Activated naive CD4-positive, alpha-beta T cell treated with Interleukin-2 at 50 U/mL for 16 hours (primary cell): ENCODE measurements at regions not wholly inside any gene's neighbourhood (a gene's known extent, or its start where the extent isn't known, plus 50 kb on each side); places are given as distances from the start of the nearest gene placed in this dataset.

Experiments
- DNase-seq: peaks from one replicate; pipeline ENCODE4 v3.0.0-alpha.2; 2020

DNA sequence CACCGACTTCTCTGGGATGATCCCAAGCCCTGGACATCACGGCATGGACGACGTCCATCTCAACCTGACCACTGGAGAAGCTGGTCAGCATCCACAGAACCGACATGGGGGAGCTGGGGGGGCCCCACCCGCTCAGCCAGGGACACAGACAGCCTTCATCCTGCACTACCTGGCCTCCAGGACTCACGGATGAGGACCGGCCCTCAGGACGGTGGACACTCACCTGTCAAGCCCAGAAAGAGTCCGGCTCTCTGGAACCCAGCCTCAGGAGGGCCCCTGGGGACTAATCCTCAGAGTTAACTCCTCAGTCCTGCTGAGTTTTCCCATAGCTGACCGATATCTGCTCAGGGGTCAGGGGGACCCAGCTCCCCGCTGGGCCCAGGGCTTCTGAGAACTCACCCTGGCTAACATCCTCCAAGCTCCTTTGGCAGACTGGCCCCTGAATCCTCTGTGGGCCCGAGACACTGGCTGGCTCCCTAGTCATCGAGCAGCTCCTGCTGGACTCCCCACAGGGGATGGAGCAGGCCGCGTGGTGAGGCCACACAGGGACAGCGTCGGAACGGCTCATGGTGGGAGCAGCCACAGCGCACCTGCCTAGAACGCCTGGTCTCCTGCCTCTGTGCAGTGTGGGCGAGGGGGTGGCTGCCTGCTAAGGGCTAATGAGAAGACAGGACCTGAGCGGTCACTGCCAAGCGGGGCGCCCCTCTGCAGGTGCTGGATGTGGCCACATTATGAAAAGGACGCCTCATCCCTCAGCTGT, 649.2 kb downstream of the BRD1 start:
- no peak for DNase-seq

DNA sequence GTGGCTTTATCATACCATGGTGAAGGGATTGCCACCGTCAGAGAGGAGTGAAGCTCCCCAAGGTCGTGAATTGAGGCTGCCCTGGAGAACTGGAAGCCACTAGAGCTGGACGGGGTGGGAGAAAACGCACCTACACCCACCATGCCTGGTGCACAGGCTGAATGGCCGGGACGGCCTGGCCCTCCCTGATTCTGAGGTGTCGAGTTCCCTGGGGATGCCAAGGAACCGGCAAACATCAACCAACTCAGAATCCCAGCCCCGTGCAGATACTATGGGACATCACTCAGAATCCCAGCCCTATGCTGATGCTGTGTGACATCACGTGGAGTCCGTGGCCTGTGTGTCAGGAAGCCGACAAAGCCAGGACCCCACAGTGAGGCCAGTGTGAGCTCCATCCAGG, 650.0 kb downstream of the BRD1 start:
- no peak for DNase-seq

DNA sequence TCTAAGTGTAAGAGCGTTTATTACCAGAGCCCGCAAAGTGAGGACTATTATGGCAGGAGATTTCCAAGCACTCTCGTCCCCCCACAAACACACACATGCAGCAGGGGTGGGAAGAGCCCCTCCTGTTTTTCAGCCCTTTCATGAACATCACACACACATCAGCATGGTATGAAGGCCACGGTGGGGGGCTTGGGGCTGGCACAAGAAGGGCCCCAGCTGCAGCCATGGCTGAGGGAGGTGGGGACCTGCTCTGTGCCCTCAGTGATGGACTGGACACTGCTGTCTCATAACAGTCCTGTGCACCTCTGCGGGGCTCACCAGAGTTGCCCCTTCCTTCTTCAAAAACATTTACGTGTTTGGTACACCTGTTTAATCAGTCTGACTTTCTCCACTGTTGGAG, 650.7 kb downstream of the BRD1 start:
- DNase-seq, result no peak

DNA sequence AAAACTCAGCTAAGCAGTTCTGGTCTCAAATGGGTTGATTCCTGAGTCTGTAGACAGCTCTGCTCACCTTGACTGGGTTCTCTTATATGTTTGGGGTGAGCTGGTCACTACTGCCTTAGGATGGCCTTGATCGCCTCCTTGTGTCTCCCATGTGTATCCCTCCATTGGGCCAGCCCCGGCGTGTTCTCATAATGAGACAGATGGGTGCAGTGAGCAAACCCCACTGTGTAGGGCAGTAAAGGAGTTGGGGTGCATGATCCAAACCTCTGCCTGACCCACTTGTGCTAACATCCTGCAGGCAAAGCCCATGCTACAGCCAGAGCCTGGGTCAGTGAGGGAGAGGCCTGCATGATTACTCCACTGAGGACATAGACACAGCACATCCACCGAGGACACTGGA, 657.6 kb downstream of the BRD1 start:
- DNase-seq, result no peak

DNA sequence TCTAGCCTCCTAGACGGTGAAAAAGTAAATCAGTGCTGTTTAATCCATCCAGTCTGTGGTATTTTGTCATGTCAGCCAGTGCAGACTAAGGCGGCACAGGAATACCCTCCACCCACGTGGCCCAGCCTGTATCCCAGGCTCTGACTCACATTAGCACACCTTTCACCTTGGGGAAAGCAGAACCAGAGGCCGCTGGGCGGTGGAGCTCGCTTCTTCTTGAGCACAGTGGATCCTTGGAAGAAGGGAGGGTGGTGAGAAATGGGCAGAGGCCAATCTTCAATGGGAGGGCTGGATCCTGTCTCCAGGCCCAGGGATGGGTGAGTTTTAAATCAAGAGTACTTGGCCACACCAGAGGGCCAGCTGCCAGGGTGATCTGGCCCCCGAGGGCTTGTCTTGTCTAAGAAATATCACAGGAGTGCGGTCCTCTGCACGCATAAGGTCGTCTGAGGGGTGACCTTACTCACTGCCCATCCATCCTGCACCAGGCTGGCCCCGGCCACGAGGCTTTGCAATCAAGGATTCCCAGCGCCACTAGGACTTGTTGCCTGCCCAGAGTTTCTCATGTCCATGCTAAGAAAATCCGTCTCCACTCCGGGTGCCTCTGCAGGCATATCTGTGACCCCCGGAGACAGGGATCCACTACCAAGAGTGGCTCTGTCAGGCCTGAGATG, 658.5 kb downstream of the BRD1 start:
- DNase-seq, result no peak

DNA sequence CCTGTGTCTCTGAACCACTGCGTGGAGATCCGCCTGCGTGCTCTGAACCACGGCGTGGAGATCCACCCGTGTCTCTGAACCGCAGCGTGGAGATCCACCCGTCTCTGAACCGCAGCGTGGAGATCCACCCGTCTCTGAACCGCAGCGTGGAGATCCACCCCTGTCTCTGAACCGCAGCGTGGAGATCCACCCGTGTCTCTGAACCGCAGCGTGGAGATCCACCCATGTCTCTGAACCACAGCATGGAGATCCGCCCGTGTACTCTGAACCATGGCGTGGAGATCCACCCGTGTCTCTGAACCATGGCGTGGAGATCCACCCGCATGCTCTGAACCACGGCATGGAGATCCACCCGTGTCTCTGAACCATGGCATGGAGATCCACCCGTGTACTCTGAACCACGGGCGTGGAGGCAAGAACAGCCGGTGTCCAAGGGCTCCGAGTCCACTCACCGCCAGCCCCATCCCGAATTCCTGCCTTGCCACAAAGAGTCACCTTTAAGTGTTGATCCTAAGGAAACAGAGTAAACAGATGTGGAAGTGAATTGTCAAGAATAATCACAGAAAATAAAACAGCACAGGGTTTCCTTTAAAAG, 659.4 kb downstream of the BRD1 start:
- no peak for DNase-seq

DNA sequence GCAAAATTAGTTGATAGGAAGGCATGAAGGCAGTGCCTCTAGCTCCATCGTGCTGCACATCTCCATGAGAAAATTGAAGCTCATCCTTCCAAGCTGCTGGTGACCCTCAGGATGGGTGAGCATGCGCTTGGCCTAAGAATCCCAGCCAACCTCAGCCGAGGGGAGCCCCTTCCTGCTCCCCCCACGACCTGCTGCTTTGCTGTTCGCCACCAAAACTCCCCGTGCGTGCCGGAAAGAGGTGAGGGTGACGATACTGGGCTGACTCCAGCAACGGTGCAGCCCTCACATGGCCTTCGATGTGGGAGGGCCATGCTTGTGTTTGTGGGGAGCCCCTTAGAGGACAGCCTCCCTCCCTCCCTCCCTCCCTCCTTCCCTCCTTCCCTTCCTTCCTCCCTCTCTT, 660.9 kb downstream of the BRD1 start:
- DNase-seq, result no peak

DNA sequence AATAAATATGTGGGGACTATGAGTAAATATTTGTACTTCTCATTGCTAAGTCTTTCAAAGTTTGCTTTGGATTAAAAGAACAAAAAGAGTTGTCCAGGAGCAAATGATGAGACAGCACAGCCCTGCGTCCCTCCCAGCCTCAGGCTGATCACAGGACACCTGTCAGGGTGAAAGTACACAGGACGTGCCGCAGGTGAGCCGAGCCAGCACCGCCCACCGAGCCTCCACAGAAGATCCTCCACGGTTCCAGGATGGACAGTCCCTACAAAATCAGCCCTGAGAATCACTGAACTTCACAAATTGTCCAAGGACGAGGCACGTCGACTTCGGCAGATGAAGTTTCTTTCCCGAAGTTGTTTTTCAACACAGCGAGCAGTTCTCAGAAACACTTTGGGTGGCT, 661.5 kb downstream of the BRD1 start:
- DNase-seq, result no peak

DNA sequence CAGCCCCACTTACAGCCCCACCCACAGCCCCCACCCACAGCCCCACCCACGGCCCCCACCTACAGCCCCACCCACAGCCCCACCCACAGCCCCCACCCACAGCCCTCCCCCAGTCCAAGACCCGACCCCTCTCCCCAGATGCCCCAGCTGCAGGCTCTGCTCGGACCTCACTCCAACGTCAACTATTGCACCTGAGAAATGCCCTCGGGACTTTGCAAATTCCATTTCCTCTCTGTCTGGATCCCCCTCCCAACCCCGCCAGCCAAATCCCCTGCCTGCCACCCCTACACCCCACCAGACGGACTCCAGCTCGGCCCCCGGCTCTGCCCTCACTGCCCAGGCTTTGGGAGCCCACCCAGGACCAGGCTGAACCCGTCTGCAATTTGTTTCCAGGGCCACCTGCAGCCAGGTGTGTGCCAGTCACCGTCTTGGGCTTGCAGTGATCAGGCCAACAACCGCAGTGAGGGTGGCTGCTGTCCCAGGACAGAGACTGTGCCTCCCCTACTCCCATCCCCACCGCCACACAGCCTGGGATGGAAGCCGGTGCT, 662.8 kb downstream of the BRD1 start:
- no peak for DNase-seq

DNA sequence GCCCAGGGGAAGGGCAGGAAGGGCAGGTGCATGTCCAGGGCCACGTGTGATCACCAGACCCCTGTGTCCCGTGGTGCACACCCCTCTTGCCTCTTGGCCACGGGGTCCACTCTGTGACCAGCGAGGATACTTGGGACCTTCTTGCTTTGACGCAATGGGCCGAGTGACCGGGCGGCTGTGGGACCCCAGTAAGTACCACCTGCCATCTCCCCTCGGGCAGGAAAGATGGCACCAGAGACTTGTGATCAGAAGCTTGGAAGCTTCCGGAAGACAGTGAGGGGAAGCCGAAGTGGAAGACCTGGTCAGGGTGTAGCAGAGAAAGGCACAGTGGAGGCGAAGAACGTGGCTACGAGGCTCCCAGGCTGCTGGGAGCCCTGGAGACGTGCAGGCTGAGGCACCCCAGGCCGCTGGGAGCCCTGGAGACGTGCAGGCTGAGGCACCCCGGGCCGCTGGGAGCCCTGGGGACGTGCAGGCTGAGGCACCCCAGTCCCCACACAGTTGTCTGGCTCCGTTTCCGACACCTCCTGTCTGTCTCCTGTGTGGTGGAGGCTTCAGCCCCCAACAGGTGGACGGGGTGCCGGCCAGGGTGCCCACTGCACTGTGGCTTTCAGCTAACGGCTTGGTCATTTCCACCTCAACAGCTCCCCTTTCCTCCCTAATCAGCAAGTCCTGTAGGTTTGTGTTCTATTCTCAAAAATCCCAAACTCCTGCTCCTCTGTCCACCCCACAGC, 663.5 kb downstream of the BRD1 start:
- DNase-seq, result no peak

DNA sequence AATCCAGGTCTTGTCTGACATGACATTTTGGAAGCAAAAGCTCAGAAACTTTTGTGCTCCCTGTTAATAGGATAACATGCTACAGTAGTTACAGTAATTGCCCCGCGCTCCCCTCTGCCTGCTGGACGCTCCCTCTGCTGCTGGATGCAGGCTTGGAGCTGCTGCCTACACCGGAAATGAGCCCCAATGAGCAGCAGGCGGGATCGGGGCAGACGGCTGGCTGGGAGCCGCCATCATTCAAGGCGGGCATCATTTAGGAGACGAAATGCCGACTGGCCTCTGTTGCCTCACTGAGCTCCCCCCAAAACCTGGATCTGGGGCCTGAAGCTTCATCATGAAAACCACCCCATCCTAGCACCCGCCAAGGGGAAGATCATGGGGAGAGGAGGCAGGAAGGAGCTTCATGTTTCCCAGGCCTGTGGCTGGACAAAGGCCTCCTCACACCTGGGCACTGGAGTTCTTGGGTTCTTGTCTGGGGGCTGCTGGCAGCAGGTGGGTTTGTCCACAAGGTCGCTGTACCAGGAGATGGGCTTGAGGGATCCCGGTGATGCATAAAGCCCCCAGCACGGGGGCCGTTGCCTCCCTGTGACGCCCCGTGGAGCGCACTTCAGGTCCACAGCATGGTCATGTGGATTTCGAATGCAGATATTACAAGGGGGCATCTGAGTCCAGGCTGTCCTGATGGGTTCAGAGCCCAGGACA, 664.3 kb downstream of the BRD1 start:
- no peak for DNase-seq

DNA sequence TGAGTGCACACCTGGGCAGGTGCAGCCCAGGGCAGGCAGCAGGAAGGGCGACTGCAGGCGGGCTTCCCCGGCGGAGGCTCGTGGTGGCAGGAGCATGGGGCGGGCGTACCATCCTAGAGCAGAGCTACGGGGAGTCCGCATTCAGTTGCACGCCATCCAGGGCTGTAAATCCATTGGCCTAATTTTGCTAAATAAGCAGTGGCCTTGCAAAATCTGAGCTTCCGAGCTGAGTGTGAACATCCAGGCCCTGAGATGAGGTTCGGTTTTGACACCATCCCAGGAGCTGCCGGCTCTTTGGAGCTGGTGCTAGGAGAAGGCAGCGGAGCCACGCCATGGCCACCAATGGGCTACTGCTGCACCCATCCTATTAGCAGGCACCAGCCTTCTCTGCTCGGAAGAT, 664.8 kb downstream of the BRD1 start:
- DNase-seq, result no peak

DNA sequence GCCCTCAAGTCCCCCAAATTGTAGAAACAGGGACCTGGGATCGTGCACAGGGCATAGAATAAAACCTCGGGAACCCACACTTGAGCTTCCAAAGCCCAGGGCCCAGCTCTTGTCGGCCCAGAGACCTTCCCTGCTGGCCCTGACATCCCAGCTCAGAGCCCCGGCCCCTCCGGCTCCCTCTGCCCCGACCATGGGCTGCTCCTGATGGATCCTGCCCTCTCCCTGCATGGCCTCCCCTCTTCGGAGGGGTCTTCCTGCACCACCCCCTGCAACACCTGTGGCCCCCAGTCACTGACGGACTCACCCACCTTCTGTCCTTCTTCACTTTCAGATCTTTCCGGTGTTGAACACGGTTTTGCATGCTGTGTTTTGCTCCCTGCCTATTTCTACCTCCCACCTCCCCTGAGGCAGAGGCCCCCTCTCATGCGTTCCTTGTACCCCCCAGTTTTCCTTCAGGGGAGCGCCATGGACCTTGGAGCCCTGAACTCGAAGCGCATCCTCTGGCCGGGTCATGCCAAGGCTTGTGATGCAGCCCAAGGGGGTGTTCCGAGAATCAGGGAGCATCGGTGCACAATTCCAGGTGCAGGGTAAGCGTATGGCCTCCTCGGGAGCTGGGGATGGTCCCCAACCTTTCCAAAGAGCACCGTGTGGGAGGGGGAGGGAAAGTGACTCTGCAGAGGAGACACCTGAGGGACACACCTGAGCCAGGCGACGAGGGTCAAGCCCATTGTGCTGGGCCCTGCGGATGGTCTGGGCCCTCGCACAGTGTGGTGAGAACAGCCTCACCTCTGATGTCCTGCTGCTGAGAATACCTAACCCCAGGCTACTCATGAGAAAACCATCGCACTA, 666.4 kb downstream of the BRD1 start:
- no peak for DNase-seq

DNA sequence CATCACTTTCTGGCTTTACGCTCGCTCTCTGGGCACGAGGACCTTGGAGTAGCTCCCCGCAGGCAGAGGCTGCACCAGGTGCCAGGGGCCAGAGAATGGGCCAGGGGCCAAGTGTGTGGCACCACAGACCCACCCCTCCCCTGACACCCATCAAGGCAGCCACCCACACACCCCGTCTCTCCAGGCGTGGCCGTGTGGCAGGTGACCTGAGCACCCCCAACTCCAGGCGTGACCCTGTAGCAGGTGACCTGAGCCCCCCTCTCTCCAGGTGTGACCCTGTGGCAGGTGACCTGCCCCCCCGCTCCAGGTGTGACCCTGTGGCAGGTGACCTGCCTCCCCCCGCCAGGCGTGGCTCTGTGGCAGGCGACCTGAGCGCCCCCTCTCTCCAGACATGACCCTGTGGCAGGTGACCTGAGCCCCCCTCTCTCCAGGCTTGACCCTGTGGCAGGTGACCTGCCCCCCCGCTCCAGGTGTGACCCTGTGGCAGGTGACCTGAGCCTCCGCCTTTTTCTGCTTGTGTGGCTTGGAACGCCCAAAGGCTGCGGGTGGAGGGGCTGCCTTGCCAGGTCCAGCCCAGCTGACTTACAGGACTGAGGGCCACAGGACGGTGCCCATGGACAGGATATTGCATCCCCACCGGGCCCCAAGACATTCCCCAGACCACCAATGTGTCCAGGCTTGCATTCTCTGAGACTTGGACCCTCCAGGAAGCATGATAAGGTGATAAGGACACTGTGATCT, 667.2 kb downstream of the BRD1 start:
- no peak for DNase-seq

DNA sequence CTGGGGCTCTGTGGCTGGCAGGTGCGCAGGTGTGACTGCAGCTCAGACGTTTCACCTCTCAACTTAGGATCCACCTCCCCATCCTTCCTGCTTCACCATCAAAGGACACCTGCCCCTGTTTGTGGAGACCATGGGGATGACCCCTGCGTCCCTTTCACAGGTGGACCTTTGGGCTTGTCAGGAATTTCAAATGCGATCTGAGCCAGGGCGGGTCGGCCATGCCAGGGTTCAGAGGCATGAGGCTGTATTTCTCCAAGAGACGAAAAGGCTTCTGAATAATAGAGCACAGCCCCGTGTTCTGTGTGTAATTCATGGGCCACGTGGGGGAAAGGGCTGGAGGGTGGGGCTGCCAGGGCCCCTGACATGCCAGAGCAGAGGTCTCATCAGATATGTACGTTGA, 668.0 kb downstream of the BRD1 start:
- DNase-seq, result no peak

DNA sequence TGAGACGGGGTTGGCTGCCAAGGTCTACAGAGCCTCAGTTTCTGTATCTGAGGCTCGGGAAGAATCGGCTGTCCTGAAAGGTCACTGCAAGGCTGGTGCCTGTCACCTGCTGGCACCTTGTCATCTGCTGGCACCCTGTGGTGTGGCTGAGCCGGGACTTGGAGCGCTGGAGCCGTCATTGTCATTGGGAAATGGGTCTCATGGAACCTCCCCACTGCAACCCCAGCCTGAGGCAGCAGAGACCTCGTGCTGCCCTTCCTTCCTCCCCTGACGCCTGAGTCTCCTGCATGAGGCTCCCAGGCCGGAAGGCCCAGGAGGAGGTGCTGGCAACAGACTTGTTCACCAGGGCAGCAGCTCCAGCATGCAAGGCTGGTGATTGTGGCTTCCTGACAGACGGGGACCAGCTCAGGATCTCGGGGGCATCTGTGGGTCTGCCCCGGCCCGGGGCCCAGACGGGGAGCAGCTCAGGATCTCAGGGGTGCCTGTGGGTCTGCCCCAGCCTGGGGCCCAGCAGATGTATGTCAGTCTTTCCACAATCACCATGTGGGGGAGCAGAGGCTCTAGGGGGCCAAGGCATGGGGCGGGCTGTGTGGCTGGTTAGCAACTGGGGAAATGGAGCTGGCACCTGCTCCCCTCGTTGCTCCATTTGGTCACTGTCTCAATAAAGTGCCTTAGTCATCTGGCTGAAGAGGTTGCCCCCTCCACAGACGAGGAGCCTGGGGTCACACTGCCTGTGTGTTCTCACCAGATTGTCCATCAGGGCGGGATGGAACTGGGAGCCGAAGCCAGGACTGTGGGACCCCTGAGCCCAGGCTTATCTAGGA, 668.7 kb downstream of the BRD1 start:
- DNase-seq, result no peak

DNA sequence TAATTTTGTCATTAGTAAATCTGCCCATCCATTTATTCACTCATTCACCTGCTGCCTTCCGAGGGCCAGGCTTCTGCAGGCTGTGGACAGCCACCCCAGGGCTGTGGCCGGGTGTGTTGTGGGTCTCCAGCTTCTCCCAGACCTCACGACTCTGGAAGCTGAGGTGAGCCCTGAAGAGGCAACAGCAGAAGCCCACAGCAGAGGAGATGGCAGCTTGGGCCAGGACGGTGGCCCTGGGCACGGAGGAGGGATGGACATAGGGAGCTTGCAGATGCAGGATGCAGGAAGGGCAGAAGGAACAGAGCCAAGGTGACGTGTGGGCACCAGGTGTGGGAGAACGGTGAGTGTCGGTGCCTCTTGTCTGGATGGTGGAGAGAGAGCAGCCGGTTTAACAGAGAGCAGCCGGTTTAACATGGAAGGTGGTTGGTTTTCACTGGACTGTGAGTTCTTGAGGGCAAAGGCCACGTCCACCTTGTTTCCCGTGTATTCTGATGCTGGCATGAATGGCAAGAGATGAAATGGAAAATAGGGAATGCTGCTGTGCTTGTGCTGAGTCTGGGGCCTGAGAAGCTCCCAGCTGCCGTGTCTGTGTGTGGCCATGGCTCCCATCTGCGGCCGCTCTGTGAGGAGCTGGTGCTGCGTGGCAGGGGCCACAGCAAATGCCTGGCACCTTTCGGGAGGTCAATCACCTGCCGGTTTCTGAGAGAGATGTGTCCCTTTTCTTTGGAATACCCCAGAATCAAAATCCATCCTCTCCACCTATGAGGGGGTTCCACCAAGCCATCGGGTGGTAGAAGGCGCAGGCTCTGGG, 669.9 kb downstream of the BRD1 start:
- no peak for DNase-seq

DNA sequence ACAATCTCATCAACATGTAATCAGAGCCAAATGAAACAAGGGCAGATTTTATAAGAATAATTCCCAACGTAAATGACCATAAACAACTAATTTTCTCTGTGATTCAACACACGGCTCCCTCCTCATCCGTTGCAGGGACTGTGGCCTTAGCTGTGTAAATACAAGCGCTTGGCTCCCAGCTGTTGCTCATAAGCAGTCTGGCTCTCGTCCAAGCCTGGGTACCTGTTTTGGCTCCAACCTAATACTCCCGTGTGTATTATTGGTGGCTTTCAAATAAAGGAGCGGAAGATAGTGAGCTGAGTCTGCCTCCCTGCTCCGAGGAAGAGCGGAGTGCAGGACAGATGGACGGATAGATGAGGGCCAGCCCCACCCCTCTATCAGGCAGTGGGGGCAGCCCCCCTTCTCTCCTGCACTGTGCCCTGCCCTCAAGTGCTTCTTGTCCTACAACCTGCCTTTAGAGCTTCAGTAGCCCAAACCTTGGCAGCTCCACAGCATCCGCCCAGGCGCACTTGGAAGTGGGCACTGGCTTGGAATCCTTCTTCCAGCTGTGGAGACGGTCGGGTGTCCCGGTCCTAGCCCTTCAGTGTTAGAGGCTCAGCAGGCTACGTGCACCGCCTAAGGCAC, 670.9 kb downstream of the BRD1 start:
- no peak for DNase-seq
